GM21528 (cell line): ENCODE measurements at regions not wholly inside any gene's neighbourhood (a gene's known extent, or its start where the extent isn't known, plus 50 kb on each side); places are given as distances from the start of the nearest gene placed in this dataset.

Source experiments
- ATAC-seq: cut with Tn5 transposase; IDR thresholded peaks from one replicate; pipeline ENCODE4 v1.9.1; 2021; ENCODE audit warnings: mild to moderate bottlenecking, moderate library complexity; ENCODE audit not compliant: unreplicated experiment, low FRiP score

DNA sequence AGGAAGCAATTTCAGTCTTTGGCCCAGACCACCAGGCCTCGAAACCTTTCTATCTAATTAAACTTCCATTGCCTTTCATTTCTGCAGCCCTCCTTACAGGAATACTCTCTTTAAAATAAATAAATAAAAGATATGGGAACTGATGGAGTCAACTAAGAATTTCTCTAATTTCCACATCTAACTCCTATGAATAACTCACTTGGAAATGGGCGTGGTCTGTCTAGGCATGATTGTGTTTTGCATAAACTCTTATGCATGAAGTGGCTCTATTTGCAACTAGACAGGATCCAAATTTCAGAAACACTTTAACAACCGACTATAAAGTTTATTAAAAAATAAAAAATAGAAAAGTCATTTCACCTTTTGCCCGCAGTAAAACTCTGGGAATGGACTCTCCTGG, 199.5 kb downstream of the ADSS2 start:
- no peak for ATAC-seq

DNA sequence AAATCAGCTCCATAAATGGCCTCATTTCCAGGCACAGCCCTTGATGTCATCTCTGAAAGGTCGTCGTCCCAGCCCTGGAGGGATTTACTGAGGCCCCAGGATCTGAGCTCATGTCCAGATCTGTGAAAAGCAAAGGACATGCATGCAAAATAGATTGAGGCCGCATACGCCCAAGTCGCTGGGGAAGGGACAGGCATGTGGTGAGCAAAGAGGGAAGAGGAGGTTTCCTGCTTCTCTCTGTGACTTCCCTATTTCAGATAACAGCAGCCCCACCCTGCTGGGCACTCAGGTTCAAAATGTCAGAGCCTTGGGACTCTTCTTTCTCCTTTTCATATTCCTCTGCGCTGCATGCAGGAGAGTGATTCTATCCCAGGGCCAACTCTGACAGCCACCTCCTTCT, 197.2 kb downstream of the ADSS2 start:
- no peak for ATAC-seq

DNA sequence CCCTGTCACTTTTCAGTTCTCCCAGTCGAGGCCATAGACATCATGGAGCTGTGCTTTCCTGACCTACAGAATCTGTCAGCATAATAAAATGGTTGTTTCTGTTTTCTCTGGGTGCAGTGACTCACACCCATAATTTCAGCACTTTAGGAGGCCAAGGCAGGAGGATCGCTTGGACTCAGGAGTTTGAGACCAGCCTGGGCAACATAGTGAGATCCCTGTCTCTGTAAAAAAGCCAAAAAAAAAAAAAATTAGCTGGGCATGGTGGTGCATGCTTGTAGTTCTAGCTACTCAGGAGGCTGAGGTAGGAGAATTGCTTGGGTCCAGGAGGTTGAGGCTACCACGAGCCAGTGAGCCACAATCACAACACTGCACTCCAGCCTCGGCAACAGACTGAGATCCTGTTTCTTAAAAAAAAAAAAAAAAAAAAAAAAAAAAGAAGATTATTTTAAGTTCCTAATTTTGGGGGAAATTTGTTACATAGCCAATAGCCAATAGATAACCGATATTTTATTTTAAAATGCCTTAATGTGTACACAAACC, 196.2 kb downstream of the ADSS2 start:
- ATAC-seq: no peak

DNA sequence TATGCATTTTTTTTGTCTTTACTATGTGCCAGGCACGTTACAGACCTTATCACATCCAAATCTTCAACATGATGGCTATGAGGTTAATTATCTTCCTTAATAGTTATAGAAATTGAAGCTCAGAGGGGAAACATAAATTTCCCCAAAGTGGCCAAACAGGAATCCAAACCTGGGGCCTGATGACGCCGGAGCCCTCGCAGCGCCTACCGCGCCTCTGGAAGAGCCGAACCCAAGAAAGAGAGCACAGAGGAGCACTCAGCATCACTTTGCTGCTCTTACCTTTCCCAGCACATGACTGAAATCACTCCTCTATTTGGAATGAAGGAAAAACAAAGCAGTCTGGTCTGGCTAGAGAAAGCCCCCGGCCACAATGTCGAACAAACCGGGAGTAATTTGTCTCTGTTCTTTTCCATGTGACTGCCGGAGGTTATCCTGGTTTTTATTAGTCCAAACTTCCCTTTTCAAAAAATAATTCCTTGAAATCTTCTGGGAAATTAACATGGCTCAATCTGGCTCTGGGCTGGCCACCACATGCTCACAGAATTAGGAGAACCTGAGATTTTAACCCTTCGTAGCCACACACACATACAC, 195.5 kb downstream of the ADSS2 start:
- no peak for ATAC-seq

DNA sequence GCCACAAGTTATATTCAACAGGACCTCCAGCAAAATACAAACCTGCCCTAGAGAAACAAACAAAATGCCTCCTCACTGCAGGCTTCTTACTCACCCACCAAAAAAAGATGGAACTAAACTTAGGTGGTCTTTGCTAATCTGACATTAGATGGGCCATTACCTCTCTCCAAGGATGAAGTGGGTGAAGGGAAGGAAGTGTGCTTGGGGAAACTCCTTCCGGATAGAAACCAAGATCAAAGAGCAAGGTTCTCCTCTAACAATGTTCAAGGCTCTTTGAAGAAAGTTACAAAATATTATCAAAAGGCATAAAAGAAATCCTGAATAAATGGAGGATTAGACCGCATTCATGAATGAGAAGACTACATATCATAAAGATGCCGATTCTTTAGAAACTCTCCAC, 187.5 kb downstream of the ADSS2 start:
- ATAC-seq: no peak

DNA sequence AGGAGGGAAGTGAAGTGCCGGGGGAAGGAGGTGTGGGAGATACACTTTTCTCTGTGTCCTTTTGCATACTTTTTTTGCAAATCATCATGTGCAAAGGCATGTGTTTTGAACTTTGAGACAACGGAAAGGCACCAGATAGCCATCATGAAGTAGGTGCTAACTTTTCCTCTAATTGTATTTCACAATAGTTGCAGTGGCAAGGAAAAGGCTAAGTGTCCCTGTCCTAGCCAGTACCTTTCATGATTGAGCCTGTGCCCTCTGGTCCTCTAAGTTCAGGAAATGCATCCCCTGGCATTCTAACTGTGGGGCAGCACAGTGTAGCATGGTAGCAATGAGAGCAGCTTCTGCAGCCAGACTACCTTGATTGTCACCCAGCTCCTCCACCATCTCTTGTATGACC, 186.2 kb downstream of the ADSS2 start:
- no peak for ATAC-seq

DNA sequence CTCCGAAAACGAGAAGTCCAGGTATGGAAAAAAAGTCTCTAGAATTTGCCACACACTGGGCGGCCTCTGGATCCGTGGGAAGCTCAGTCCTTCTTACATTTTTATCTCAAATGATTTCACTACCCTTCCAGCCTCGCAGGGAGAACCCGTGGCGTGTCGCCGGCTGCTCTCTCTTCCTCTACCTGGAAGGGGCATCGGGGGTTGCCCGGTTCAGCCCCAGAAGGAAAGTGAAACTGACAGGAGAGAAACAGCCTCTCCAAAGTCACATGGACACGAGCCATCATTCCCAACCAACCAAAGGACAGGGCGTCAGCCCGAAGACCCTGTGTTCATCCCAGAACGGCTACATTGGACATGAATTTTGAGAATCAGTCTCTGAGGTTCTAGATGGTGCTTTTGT, 182.5 kb downstream of the ADSS2 start:
- no peak for ATAC-seq

DNA sequence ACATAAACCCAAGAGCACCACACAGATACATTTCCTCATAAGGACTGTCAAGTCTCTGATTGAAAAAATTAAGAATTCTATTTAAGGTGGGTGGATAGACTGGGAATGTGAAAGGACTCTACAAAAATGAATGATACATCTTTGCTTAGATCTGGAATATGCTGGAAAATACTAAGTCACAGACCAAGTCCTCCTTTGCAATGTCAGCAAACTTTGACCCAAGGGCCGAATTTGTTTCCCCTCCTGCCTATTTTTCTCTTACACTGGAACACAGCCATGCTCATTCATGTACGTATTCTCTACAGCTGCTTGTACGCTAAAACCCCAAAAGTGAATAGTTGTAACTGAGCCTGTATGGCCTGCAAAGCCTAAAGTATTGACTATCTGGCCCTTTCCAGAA, 180.7 kb downstream of the ADSS2 start:
- no peak for ATAC-seq

DNA sequence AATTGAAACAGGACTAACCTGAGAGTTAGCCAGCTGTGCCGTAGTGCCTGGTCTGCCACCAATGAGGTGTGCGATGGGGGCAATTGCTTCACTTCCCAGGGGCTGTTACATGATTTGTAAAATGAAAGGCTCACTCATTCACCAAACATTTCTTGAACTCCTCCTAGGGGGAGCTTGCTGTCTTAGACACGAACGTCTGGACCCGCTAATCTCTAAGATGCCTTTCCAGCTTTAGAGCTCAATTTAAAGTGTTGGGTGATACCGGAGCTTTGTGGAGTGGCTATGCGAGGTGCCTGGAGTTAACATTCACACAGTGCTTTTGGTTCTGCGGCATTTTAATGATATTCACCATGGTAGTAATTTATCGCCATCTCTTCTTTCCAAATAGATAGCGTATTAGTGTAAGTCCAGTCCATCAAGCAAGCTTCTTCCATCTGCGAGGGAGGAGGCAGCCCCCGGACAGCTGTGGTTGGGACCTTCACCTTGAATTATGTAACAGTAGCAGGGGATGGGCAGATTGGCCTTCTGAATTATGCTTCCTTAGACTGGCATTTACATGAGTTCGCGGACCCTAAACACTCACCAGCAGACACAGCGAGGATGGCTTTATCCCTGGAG, 179.9 kb downstream of the ADSS2 start:
- ATAC-seq: no peak

DNA sequence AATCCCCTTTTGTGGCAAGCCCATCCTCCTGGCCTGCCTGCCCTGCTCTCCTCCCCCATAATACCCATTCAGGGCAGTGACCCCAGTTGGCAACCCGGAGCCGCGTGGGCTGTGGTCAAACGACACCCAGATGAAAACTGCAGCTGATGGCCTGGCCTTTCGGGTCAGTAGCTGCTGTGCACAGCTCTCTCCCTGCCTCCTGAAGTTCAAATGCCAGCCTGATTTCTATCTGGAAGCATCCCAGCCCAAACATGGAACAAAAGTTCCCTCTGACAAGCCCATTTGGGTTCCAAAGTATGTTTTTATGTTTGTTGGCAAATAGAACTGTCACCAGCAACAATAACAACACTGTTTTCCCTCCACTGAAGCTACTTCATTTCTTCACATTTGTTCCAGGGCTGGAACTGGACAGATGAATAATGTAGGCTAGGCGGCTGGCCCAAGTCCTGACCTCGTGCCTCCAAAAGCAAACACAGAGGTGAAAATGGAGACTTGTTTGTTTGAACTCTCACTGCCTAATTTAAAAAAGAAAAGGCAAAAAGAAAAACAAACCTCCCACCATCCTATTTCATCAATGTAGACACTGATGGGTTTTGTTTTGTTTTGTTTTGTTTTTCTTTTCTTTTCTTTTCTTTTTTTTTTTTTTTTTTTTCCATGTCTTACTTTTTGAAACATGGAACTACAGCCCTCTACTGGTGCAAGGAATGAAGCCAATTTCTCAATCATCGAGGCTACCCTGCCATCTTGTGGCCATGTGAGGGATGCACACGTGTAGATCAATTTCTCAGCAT, 179.0 kb downstream of the ADSS2 start:
- ATAC-seq: peak; percentile 88

DNA sequence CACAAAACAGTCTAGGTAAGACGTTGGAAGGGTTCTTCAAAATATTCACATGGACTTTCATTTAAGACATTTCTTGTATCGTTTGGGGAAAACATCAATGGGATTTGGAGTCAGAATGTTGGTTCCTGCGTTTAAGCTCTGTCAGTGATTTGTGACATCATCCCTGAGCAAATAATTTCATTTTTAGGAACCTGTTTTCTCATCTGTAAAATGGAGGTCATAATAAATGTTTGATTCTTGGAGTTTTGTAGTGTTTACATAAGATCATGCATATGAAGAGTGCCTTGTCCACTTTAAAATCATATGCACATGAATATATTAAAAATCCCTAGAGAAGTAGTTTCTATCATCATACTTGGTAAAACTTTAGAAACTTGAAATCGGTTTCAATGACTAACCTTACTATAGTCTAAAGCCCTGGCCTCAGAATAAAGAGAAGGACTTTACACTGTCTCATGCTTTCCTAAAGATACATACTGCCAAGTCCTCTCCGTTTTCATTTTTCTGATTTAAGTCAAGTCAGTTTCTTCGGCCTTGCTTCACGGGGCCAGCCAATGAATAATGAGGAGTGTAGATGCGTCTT, 178.4 kb downstream of the ADSS2 start:
- ATAC-seq: no peak

DNA sequence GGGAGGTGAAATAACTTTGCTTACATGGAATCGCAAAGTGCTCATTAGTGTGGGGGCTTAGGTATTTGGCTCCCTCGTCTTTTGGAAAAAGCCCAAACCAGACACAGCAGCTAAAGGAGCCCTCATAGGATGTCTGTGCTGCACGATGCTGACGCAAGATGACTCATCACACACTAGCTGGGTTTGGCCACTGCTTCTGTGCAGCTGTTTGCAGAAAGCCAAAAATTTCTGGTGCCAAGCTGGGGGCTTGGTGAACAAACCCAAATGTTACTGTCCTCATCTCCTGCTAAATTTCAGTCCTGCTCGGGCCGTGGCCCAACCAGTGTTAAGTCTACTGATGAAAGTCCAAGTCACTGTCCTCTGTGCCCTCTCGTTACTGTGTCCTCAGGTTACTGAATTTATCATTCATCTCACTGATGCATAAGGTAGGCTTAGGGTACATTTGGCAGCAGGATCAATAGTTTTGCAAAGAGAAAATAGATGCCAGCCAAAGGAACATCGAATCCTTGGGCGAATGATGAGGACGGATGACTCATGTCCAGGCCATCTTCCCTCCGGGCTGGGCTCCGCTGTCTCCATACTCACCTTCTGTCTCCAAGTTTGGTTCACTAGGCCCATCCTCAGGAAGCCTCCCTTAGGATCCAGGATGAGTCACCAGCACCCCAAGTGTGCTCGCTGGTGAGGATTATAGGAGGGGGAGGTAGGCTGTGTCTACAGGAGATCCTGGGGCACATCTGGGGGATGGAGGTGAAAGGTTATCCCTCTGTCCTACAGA, 177.7 kb downstream of the ADSS2 start:
- no peak for ATAC-seq

DNA sequence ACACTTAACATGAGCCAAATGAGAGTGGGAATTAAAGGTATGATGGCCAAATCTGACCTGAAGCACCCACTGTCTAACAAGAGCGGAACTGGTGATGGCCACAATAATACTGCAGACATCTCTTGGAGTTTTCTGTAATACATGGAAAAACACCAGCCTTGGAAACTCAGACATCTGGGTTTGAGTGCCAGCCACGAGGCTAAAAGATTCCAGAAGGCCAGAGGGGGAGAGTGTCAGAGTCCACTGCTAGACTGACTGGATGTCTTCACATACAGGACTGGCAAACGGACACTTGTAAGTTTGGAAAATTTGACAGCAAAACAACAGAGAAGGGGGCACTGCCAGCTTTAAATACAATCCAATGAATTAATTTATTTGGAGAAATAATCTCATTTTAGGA, 175.1 kb downstream of the ADSS2 start:
- ATAC-seq: no peak

DNA sequence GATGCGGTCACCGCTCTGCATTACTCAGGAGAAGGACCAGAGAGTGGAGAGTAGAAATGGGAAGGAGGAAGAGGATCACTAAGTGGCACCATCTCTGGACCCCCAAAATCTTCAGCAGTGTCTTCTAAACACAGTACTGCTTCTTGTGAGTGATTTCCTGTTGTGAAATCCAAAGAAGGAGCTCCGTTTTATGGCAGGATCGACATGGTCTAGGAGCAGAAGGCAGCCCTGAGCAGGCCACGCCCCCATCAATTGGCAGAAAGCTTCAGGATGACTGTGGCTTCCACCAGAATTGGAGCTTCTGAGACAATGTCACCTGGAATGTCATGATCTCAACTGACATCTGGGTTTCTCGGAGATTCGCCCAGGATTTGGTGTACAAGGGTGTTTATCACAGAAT, 171.5 kb downstream of the ADSS2 start:
- no peak for ATAC-seq

DNA sequence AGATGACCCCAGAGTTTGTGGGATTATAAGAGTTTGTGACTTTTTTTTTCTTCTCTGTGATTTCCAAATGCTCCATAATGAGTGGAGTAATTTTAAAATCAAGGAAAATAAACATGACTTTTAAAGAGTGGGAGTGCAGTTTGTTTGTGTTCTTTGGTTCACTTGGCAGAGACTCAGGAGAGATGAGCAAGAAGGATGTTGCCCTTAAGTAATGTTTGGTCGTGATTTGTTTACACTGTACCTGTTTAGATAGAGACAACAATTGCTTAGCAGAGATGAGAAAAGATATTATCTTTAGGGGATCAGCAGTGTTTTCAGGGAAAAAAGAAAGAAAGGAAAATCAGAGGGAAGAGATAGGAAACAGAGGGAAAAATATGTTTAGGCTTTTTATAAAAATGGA, 170.8 kb downstream of the ADSS2 start:
- no peak for ATAC-seq

DNA sequence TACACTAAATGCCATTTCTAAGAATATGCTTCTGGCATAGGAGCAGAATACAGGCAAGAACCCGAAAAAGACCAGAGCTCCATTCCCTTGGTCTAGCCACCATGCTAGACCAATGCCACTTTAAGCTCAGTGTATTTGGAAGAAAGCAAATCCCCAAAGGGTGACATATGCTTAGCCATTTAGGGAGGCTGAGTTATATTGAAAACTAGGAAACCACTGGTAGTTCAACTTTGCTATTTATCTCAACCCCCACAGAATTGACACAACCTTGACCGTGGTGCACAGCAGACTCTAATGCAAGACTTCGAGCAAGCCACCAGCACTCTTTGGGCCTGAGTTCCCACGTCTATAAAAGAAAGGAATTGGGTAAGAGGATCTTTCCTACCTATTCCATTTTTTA, 167.9 kb downstream of the ADSS2 start:
- ATAC-seq: no peak

DNA sequence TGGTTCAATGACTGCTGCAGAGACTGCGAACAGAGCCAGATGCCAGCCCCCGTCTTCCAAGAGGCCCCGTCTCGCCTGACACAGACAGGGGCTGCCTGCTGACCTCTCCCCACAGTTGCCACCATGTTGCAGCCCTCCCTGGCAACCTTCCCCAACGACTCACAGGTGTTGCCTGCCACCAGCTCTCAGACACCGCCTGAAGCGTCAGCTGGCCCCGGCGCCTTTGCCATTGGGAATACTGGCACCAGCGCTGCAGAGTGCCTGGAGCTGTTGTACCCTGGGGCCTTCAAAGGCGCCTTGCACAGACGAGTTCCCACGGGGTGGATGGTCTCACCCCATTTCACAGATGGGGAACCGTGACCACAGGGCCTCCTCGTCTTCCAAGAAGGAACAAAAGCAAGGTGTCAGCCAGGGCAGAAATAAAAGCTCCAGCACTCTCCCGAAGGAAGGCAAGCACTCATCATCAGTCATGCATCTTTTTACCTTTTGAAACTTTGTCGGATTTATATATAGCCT, 167.0 kb downstream of the ADSS2 start:
- ATAC-seq: no peak

DNA sequence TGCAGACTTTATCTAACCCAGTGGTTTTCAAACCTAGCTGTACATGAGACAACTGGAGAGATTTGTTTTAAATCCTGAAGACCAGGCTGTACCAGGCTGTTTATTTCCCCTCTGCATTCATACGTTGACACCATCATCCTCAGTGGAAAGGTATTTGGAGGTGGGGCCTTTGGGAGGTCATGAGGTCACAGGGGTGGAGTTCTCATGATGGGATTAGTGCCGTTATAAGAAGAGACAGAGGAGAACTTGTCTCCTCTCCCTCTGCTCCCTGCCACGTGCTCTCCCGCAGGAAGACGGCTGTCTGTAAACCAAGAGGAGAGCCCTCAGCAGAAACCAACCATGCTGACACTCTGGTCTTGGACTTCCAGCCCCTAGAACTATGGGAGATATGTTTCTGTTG, 165.4 kb downstream of the ADSS2 start:
- no peak for ATAC-seq

DNA sequence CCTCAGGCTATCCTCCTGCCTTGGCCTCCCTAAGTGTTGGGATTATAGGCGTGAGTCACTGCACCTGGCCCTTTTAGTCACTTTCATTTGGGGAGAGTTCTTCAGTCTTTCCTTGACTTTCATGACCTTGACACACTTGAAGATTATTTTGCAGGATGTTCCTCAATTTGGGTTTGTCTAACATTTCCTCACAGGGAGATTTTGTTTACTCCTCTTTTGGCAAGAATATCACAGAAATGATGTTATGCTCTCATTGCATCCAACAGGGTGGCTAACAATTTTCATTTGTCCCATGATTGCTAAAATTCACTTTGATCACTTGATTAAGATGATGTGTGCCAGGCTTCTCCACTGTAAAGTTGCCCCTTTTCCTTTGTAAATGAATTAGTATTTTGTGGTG, 164.0 kb downstream of the ADSS2 start:
- no peak for ATAC-seq

DNA sequence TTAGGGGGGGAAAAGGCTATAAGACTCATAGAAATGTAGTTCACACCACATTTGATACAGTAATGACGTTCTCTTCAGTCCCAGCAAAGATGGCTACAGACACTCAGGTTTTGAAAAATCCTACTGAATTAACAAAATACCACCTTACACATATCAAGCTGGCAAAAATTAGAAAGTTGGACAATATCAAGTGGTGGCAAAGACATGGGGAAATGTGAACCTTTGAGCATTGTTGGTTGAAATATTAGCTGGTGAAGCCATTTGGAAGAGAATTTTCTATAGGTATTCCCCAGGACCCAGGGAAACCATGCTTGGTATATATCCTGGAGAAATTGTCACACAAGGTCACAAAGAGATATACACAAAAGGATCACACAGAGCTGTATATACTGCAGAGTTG, 163.0 kb downstream of the ADSS2 start:
- ATAC-seq: no peak
